HG03280 (cell line): ENCODE measurements at regions not wholly inside any gene's neighbourhood (a gene's known extent, or its start where the extent isn't known, plus 50 kb on each side); places are given as distances from the start of the nearest gene placed in this dataset.
A peak's percentile ranks its signal among the peaks of the same experiment; 100 is the strongest.

ENCODE experiments used
- ATAC-seq: cut with Tn5 transposase; IDR thresholded peaks from one replicate; pipeline ENCODE4 v1.9.1; 2021; ENCODE audit warnings: mild to moderate bottlenecking, moderate library complexity; ENCODE audit not compliant: unreplicated experiment

DNA sequence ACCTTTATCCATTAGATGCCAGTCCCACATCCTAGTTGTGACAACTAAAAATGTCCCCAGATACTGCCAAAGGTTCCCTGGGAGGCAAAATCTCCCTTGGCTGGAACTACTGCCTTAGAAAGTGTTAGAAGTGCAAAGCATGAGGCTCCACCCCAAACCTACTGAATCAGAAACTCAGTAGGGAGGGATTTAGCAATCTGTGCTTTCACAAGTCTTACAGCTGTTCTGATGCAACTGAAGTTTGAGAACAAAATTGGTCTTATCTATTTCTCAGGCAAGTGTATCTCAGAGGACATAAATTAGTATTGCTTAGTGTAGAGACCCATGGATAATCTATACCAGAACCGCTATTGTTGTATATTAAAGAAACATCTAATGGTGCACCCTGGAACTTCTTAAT, 70.2 kb downstream of the CLDN1 start:
- ATAC-seq = no peak

DNA sequence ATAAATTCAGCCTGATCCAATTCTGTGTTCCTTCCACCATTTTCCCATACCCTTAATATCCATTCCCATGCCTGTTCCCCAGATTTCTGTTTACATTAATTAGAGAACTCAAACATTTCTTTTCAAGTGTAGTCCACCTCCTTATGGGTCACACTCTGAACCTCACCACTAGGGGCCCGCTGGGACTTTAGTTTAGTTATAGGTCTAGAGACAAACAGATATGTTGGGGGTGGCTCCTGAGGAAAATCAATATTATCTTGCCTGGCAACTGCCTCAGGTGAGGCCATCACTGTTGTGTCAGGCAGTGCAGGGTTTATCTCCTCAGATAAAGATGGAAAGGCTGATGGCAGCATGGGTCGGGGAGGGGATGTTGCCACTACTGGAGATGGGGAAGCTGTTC, 72.8 kb downstream of the CLDN1 start:
- ATAC-seq = no peak

DNA sequence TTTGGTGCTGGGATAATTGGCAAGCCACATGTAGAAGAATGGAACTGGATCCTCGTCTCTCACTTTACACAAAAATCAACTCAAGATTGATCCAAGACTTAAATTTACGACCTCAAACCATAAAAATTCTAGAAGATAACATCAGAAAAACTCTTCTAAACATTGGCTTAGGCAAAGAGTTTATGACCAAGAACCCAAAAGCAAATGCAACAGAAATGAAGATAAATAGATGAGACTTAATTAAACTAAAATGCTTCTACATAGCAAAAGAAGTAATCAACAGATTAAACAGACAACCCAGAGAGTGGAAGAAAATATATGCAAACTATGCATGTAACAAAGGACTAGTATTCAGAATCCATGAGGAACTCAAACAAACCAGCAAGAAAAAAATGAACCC, 80.1 kb downstream of the CLDN1 start:
- no peak for ATAC-seq

DNA sequence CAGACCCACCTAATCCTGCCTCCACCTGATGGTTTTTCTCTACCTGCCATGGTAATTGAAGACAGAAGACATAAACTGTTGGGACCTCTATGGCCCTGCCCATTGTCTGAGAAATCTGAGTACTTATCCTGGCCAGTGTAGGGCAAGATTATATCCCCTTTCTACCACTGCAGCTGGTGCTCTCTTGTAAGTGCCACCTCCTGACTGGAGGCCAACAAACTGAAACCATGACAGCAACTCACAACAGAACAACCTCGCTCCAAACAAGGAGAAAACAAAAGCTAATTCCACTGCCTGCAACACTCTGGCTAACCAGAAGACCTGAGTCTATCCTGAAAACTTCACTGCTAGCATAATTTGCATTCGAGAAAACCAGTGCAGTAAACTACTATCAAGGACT, 82.9 kb downstream of the CLDN1 start:
- no peak for ATAC-seq

DNA sequence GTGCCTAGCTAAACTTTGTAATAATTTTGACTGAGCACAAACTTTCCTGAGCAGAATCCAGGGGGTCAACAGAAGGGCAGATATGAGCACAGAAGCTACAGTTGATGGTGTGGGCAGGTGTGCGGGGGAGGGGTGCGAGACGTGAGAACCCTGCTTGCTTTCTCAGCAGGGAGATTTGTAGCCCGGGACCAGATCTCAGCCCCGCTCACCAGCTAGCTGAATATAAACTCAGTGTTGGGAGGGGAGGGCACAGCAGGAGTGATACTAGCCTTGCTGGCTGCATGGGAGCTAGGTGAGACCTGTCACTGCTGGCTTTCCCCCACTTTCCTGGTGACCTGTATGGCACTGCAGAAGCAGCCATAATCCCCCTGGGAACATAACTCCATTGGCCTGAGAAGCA, 83.4 kb downstream of the CLDN1 start:
- ATAC-seq = no peak

DNA sequence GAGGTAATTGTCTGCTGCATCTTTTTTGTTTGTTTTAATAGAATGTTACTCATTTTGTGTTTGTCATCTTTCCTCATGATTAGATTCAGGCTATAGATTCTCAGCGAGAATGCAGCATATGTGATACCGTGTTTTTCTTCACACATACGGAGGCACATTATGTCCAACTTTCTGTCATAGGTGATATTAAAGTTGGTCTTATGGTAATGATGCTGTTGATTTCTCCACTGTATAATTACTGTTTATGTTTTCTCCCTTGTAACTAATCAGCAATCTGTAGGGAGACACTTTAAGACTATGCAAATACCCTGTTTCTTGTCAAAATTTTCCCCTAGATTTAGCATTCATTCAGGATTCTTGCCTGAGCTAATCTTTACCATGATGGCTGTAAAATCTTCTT, 87.6 kb downstream of the CLDN1 start:
- no peak for ATAC-seq

DNA sequence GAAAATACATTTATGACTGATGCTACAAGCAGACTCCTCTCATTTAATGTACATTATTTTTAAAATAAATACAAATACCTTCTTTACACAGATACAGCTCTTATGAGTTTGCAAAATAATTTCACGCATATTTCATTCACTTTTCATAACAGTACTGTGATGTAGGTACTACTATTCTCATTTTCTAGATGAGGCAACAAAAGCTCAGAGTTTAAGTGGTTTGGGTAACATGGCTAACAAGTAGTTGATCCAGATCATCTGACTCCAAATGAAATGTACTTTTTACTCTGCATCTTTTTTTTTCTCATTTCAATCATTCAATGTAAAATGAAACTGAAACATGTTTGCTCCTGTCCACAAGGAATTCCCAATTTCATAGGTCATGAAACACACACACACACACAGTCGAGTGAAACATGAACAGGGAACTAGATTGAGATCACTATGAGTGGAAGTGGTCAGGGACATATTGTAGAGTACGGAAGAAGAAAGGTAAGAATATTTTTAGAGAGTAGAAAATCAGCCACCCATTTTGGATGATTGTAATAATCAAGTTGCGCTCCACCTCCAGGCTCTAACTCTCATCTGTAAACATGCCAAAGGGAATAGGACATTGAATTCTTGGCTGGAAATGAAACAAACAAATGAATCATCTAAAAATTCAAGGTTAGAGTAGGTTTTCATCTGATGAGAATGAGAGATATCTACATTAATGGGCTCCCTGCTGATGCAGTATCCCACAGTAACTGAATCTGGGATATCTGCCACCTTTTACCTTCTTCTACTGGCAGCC, 92.4 kb downstream of the CLDN1 start:
- ATAC-seq = peak; percentile 47

DNA sequence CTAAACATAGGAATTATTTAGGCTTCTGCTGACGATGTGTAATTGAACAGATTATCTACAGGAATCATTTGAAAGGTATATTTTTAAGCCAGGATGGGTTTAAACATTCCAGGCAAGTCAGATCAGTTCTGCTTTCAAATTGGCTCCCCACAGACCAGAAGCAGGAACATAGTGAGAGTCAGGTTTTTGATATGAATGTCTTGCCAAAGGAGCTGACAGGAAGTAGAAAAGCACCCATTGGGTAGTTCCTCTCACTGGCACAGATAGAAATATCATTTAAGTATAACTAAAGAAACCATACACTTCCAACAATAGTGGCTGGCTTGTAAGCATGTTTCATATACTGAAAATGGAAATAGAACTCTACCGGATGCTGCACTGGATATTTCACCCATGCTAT, 95.2 kb downstream of the CLDN1 start:
- ATAC-seq = no peak

DNA sequence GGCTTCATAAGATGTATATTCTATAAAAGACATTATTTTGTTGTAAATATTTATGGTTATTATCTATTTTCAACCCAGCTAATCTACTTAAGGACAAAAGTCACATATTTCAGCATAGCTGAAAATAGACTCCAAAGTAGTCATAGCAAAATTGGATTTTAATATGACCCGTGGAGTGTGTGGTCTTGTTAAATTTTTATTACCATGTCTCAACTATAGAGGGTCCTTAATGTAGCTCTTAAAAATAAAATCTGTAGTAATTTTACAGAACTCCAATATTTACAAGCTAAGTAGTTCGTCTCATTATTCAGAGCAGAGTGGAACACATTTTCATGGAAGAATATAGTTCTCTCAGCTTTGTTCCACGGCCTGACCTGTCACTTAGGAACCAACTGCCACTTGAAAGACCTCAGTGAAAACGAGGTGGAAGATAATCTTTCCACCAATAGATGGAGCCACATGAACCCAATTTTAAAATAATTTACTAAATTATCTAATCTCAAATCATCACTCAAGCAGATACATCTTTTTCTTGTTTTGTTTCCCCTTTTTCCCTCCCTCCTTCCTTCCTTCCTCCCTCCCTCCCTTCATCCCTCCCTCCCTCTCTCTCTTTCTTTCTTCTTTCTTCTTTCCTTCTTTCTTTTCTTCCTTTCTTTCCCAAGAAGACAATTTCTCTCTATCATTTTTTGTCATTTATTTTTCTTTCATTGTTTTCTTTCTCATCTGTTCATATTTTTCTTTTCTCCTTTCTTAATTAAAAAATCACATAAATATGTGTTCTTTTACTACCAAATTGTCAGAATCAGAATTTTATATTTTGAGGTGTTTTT, 97.2 kb downstream of the CLDN1 start:
- ATAC-seq = no peak

DNA sequence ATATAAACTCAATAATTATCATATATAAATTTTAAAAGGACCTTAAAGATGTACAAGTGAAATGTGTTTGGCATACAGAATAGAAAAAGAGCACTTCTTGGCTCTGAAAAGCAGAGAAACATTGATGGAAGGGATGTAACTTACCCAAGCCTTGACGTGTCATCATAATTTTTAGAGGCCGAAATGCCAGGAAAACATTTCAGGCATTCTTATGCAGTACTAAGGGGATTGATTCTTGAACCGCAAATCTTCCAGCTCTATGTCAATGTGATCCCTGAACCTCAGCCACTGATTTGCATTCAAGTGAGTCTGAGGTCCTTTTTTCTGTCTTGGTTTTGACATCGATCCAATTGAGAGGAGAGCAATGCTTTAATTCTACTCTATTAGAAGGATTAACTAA, 97.8 kb downstream of the CLDN1 start:
- no peak for ATAC-seq

DNA sequence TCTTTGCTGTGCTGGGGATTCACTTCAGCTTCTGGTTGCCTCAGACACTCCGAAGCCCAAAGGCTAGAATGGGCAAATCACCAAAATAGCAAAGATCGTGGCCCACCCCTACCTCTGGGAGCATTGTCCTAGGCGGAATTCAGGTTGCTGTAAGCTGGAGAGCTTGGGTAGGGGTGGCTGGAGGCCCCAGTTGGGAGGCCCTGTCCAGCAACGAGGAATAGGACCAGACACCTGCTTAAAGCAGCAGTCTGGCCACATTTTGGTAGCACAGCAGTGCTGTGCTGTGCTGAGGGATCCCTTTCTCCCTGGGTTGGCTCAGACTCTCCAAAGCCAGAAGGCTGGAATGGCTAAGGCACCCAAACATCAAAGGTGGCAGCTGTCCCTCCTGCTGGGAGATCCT, 99.3 kb downstream of the CLDN1 start:
- no peak for ATAC-seq

DNA sequence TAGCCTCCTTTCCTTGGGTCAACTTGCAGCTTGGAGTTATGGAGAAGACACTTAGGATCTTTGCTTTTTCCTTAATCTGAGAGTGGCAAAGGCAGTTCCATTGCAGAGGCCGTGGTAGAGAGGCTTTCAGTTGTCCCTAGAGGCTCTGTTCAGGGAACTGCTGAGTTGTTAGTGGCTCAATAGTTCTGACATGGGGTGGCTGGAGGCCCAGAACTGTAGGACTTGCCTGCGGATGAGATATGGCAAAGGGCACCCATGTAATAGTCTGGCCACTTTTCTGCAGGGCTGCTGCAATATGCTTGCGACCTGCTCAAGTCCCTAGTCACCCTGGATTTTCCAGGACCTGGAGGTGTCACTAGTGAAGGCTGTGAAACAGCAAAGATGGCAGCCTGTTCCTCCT, 99.9 kb downstream of the CLDN1 start:
- ATAC-seq = no peak

DNA sequence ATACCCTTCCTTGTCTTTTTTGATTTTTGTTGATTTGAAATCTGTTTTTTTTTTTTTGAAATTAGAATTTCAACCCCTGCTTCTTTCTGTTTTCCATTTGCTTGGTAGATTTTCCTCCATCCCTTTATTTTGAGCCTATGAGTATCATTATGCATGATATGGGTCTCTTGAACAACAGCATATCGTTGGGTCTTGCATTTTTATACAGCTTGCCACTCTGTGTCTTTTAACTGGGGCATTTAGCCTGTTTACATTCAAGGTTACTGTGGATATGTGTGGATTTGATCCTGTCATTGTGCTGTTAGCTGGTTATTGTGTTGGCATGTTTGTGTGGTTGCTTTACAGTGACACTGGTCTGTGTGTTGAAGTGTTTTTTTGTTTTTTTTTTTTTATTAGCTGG, 99.7 kb upstream of the P3H2 start:
- ATAC-seq = no peak

DNA sequence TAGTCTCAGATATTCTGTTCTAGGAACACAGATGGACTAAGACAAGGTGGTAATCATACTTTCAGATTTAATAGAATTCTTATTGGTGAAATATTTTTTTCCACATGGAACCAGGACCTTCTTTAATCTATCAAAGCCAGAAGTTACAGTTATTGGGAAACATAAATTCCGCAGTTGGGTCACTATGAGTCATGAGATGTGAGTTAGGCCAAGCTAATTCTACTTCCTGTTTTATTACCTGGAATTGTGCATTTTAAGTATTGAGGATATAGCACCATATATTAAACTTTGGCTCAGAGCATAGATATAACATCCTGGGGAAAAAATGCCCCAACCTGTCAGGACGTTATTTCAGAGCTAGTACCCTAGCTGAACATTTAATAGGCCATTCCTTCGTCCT, 96.4 kb upstream of the P3H2 start:
- no peak for ATAC-seq

DNA sequence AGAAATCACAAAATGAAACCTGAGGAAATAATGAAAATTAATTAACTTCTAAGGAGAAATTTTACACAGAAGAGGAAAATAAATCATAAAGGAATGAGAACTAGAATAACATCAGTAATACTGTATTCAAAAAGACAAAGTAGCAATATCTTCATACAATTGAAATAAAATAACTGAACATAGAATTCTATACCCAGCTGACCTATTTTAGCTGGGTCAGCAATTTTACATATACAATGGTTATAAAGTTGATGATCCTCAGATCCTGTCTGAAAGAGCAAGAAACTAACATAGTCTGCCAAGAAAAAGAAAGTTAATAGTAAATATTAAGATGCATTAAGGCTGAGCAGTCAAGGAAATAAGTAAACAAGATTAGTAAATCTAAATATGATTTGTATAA, 93.0 kb upstream of the P3H2 start:
- ATAC-seq = no peak

DNA sequence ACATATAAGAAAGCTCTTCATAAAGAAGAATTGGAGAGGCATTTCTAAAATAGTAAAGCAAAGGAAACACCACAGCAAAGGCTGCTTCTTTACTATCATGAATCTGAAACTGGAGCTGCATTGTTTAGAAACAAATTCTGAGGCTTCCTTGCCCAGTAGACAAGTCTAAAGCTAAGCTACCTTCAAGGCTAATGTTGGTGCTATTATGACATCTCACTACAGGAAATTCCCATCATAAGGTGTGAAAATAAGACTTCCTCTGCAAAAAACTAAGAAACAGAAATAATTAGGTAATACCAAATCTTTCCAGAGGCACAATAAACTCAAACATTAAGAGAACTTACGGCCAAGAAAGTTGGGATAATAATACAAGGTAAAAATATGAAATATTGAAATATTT, 89.9 kb upstream of the P3H2 start:
- ATAC-seq = no peak

DNA sequence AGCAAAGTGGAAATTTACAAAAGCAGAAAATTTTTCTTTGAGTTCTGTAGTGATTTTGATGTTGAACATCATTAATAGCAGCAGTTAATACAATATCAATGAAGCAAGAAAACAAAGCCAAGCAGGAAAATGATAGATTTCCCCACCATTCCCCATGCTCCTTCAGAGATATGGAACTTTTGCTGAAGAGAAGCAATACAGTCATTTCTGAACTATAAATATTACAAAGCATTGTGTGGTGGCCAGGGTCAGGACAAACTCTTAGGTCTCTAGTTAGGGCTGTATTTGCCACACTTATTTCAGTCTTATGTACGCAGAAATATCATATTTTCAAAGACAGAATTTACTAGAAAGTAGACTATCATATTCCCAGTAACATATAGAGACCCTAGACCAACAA, 88.8 kb upstream of the P3H2 start:
- ATAC-seq = no peak

DNA sequence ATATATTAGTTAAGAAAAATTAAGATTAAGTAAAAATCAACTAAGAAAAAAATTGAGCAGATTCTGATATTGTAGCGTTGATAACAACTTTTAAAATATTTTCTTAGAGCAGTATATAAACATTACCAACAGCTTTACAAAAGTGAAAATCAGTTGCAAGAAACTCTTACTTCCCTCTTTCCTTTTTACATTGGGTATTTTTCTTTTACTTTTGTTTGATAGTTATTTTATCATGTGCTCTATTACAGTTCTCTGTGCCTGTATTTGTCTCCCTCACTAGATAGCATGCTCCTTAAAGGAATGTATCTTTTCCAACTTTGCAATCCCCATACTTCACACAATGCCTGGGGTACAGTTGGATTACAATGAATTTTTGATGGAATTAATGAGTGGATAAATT, 87.5 kb upstream of the P3H2 start:
- ATAC-seq = no peak

DNA sequence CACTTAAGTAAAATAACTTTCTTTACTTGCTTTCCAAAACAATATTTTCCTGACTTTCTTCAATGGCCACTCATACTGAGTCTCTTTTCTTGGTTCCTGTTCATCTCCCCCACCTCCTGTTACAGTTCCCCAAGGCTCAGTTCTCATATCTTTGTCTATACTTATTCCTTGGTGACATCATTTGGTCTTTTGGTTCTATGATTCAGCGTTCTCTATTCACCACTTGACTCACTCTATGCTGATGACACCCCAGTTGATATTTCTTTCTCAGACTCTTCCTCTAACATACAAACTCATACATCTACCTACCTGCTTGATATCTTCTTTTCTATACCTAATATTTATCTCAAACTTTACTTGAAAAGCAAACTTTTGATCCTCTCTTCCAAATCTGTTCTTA, 85.0 kb upstream of the P3H2 start:
- no peak for ATAC-seq

DNA sequence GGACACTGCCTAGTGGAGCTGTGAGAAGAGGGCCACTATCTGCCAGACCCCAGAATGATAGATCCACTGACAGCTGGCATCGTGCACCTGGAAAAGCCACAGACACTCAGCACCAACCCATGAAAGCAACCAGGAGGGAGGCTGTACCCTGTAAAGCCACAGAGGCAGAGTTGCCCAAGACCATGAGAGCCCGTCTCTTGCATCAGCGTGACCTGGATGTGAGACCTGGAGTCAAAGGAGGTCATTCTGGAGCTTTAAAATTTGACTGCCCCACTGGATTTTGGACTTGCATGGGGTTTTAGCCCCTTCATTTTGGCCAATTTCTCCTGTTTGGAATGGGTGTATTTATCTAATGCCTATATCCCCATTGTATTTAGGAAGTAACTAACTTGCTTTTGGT, 83.5 kb upstream of the P3H2 start:
- no peak for ATAC-seq

DNA sequence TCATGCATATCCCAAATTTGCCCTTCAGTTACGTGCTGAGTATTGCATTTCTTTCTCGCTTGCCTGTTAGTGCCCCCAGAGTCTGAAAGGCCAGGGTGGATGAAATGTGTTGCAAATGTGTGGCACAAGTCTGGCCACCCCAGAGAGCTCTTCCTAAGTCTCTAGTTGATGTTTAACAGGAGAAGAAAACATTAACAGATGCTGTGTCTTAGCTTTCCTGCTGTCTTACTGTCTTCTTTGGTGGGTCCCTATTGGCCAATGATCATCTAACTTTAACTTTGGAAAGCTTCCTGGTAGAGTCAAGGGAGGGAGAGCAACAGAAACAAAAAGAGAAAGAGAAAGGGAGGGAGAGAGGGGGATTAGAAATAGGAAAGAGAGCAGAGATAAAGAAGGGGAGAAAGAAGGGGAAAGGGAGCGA, 76.7 kb upstream of the P3H2 start:
- ATAC-seq = no peak

DNA sequence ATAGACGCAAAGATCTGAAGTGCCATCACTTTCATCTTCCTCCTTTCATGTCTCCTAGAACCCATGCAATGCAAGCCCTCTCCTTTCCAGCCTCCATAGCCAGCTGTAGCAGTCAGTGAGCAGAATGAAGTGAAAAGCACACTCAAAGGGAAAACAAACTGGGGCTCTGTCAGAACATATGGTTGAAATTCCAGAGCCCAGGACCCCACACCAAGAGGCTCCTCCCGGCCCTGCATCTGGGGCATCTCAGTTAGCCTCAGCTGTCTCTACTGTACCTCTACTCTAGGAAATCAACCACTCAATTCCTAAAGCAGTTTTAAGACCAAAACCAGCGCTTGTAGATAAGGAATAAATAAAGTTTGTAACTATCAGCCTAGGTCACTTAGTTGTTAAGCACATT, 73.8 kb upstream of the P3H2 start:
- no peak for ATAC-seq

DNA sequence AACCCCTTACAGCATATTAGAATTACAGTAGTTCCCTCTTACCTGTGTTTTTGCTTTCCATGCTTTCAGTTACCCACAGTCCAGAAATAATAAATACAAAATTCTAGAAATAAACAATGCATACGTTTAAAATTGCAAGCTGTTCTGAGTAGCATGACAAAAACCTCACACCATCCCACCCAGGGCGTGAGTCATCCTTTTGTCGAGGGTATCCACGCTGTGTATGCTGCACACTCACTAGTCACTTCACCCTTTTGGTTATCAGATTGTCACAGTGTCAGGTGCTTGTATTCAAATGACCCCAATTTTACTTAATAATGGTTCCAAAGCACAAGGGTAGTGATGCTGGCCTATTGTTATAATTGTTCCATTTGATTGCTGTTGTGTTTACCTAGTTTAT, 72.5 kb upstream of the P3H2 start:
- ATAC-seq = no peak
